Calu3 (cell line): ENCODE measurements at regions not wholly inside any gene's neighbourhood (a gene's known extent, or its start where the extent isn't known, plus 50 kb on each side); places are given as distances from the start of the nearest gene placed in this dataset.

Experiments used
- BruUV-seq: library from RNA; stranded (reverse); fragments of 400-500 nt; replicated peaks from 2 replicates; lab custom pipeline; 2021; lab: Mats Ljungman, UMichigan
- CTCF ChIA-PET: fragments of 300-600 bp; sonication (Branson Sonifier 250); formaldehyde crosslinking; loops from one replicate; lab custom pipeline; 2022; ENCODE audit warnings: antibody characterized with exemption; lab: Charles Lee
- DNase-seq: peaks from one replicate; pipeline ENCODE4 v3.0.0; 2022
- H3K27ac Mint-ChIP-seq: one replicate; pipeline ENCODE4 v1.8.0; 2022; ENCODE audit warnings: mixed read lengths; ENCODE audit not compliant: unreplicated experiment
- H3K27me3 Mint-ChIP-seq: one replicate; pipeline ENCODE4 v1.8.0; 2022; ENCODE audit warnings: mixed read lengths; ENCODE audit not compliant: unreplicated experiment
- H3K36me3 Mint-ChIP-seq: one replicate; pipeline ENCODE4 v1.8.0; 2022; ENCODE audit warnings: mild to moderate bottlenecking, moderate library complexity, mixed read lengths; ENCODE audit not compliant: insufficient read depth, unreplicated experiment
- H3K4me1 Mint-ChIP-seq: one replicate; pipeline ENCODE4 v1.8.0; 2022; ENCODE audit warnings: mild to moderate bottlenecking, low read depth, mixed read lengths; ENCODE audit not compliant: unreplicated experiment
- H3K4me3 Mint-ChIP-seq: one replicate; pipeline ENCODE4 v1.8.0; 2022; ENCODE audit warnings: mild to moderate bottlenecking, low read depth, moderate library complexity, mixed read lengths; ENCODE audit not compliant: unreplicated experiment
- H3K9me3 Mint-ChIP-seq: one replicate; pipeline ENCODE4 v1.8.0; 2022; ENCODE audit warnings: low read depth, mixed read lengths; ENCODE audit not compliant: unreplicated experiment
- intact Hi-C: fragments of 100-400 bp; cut with micrococcal nuclease; formaldehyde crosslinking; loops from one replicate; pipeline ENCODE4 v1.10.0; 2022; ENCODE audit not compliant: unreplicated experiment
- TF ChIP-seq, protein P1 (sequence below): fragments of 200-600 bp; IDR thresholded peaks from one replicate; pipeline ENCODE4 v1.8.0; 2022; ENCODE audit warnings: antibody characterized with exemption; ENCODE audit not compliant: unreplicated experiment

DNA sequence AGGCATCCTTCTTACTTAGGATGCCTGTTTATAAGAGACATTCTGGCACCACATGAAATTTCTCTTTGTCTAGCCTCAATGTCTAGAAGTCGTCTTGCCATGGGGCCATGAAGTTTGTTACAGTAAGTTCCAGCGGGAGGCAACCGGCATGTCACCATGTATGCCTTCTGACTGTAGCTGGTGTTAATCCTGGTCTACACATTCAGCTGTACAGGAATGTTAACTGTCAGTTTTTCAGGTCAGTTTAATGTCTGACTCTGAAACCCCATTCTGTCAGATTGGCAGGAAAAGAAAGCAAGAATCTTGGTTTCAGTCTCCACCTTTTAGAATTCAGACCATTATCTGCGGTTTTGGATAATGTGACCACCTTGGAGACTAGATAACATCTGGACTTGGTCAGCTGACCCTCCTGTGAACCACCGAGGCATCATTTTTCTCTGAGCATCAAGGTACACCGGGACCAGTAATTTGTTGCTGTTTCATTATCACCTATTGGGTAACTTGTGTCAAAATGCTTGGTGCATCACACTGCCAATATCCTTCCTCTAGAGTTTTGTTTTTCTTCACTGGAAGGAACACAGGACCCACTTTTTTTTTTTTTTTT is 228.7 kb downstream of the DOK5 start:
- TF ChIP-seq, protein P1, sequence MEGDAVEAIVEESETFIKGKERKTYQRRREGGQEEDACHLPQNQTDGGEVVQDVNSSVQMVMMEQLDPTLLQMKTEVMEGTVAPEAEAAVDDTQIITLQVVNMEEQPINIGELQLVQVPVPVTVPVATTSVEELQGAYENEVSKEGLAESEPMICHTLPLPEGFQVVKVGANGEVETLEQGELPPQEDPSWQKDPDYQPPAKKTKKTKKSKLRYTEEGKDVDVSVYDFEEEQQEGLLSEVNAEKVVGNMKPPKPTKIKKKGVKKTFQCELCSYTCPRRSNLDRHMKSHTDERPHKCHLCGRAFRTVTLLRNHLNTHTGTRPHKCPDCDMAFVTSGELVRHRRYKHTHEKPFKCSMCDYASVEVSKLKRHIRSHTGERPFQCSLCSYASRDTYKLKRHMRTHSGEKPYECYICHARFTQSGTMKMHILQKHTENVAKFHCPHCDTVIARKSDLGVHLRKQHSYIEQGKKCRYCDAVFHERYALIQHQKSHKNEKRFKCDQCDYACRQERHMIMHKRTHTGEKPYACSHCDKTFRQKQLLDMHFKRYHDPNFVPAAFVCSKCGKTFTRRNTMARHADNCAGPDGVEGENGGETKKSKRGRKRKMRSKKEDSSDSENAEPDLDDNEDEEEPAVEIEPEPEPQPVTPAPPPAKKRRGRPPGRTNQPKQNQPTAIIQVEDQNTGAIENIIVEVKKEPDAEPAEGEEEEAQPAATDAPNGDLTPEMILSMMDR: no peak
- no peaks in the 10 kb centered on the region for H3K9me3 Mint-ChIP-seq
- no peak overlapping the region for H3K4me3 Mint-ChIP-seq
- CTCF ChIA-PET: interaction anchor here (0.6 to 1.8 kb wide), 2 partner anchors 12 to 138 kb away, joined by 3 to 6 read pairs; no protein-coding TSS in a partner anchor
- no peaks in the 10 kb centered on the region for H3K4me1 Mint-ChIP-seq
- peaks cover 24% of the 10 kb centered on the region for H3K27me3 Mint-ChIP-seq
- no peak for DNase-seq
- intact Hi-C loops: no loop called here
- no peak overlapping the region for H3K27ac Mint-ChIP-seq
- BruUV-seq: no TSS peak
- H3K36me3 Mint-ChIP-seq: no peaks in the 10 kb centered on the region
